ENCODE measurements at regions not wholly inside any gene's neighbourhood (a gene's known extent, or its start where the extent isn't known, plus 50 kb on each side); places are given as distances from the start of the nearest gene placed in this dataset.
A peak's percentile ranks its signal among the peaks of the same experiment; 100 is the strongest.

GRCh38 chr2:158732573-158733429 lies 62.3 kb upstream of the DAPL1 start:
- H3K9me3 ChIP-seq (ENCODE audit: control insufficient read depth, low read length), result no peaks in the 10 kb centered on the region

GRCh38 chr2:158733430-158733755 lies 61.7 kb upstream of the DAPL1 start:
- H3K27me3 ChIP-seq (replicated peaks; ENCODE audit: control insufficient read depth, insufficient read depth, low read length), result peaks cover 39% of the 10 kb centered on the region

More at GRCh38 chr2:158732573-158733429, 62.3 kb upstream of the DAPL1 start:
- DNase-seq (ENCODE audit: low read depth), result no peak
- Histone ChIP-seq H3K4me3 (ENCODE audit: low read length) (no peak overlapping the region), H3K4me1 (ENCODE audit: control insufficient read depth, insufficient read depth, low read length) (no peaks in the 10 kb centered on the region), H3K36me3 (ENCODE audit: control insufficient read depth, insufficient read depth, low read length, severe bottlenecking) (no peaks in the 10 kb centered on the region), H3K9ac (ENCODE audit: low read length) (no peak overlapping the region), H3K27me3 (replicated peaks; ENCODE audit: control insufficient read depth, insufficient read depth, low read length) (peaks cover 39% of the 10 kb centered on the region)

GRCh38 chr2:158734442-158734841 lies 60.7 kb upstream of the DAPL1 start:
- no peaks in the 10 kb centered on the region for H3K4me1 ChIP-seq (ENCODE audit: control insufficient read depth, insufficient read depth, low read length)
- peaks cover 41% of the 10 kb centered on the region for H3K27me3 ChIP-seq (replicated peaks; ENCODE audit: control insufficient read depth, insufficient read depth, low read length)
- H3K9ac ChIP-seq (ENCODE audit: low read length), result no peak overlapping the region
- DNase-seq (ENCODE audit: low read depth), result no peak
- no peaks in the 10 kb centered on the region for H3K9me3 ChIP-seq (ENCODE audit: control insufficient read depth, low read length)
- H3K36me3 ChIP-seq (ENCODE audit: control insufficient read depth, insufficient read depth, low read length, severe bottlenecking), result no peaks in the 10 kb centered on the region
- H3K4me3 ChIP-seq (ENCODE audit: low read length), result no peak overlapping the region

More at GRCh38 chr2:158733430-158733755, 61.7 kb upstream of the DAPL1 start:
- no peak for DNase-seq (ENCODE audit: low read depth)
- H3K4me1 ChIP-seq (ENCODE audit: control insufficient read depth, insufficient read depth, low read length), result no peaks in the 10 kb centered on the region
- H3K9ac ChIP-seq (ENCODE audit: low read length), result no peak overlapping the region
- H3K36me3 ChIP-seq (ENCODE audit: control insufficient read depth, insufficient read depth, low read length, severe bottlenecking), result no peaks in the 10 kb centered on the region
- no peaks in the 10 kb centered on the region for H3K9me3 ChIP-seq (ENCODE audit: control insufficient read depth, low read length)
- no peak overlapping the region for H3K4me3 ChIP-seq (ENCODE audit: low read length)

GRCh38 chr2:158735822-158736580 lies 59.1 kb upstream of the DAPL1 start:
- Histone ChIP-seq H3K36me3 (ENCODE audit: control insufficient read depth, insufficient read depth, low read length, severe bottlenecking) (no peaks in the 10 kb centered on the region), H3K27me3 (replicated peaks; ENCODE audit: control insufficient read depth, insufficient read depth, low read length) (peaks cover 35% of the 10 kb centered on the region), H3K9me3 (ENCODE audit: control insufficient read depth, low read length) (no peaks in the 10 kb centered on the region), H3K4me3 (ENCODE audit: low read length) (no peak overlapping the region), H3K9ac (ENCODE audit: low read length) (no peak overlapping the region), H3K4me1 (ENCODE audit: control insufficient read depth, insufficient read depth, low read length) (peaks cover 6% of the 10 kb centered on the region)
- DNase-seq (ENCODE audit: low read depth), result no peak

- Histone ChIP-seq H3K4me1 (ENCODE audit: control insufficient read depth, insufficient read depth, low read length) (peaks cover 7% of the 10 kb centered on the region), H3K36me3 (ENCODE audit: control insufficient read depth, insufficient read depth, low read length, severe bottlenecking) (no peaks in the 10 kb centered on the region), H3K4me3 (ENCODE audit: low read length) (no peak overlapping the region), H3K9me3 (ENCODE audit: control insufficient read depth, low read length) (no peaks in the 10 kb centered on the region), H3K9ac (ENCODE audit: low read length) (no peak overlapping the region), H3K27me3 (replicated peaks; ENCODE audit: control insufficient read depth, insufficient read depth, low read length) (peaks cover 23% of the 10 kb centered on the region)
- no peak for DNase-seq (ENCODE audit: low read depth)
These were observed 56.8 kb upstream of the DAPL1 start for GRCh38 chr2:158738363-158738762.

GRCh38 chr2:158740127-158740526 lies 55.0 kb upstream of the DAPL1 start:
- Histone ChIP-seq H3K9me3 (ENCODE audit: control insufficient read depth, low read length) (no peaks in the 10 kb centered on the region), H3K27me3 (replicated peaks; ENCODE audit: control insufficient read depth, insufficient read depth, low read length) (peaks cover 13% of the 10 kb centered on the region), H3K4me1 (ENCODE audit: control insufficient read depth, insufficient read depth, low read length) (peaks cover 7% of the 10 kb centered on the region), H3K9ac (ENCODE audit: low read length) (no peak overlapping the region), H3K36me3 (ENCODE audit: control insufficient read depth, insufficient read depth, low read length, severe bottlenecking) (no peaks in the 10 kb centered on the region), H3K4me3 (ENCODE audit: low read length) (no peak overlapping the region)
- DNase-seq (ENCODE audit: low read depth), result no peak

GRCh38 chr2:158740621-158741020 lies 54.5 kb upstream of the DAPL1 start:
- H3K9me3 ChIP-seq (ENCODE audit: control insufficient read depth, low read length), result no peaks in the 10 kb centered on the region
- peaks cover 15% of the 10 kb centered on the region for H3K27me3 ChIP-seq (replicated peaks; ENCODE audit: control insufficient read depth, insufficient read depth, low read length)
- no peak overlapping the region for H3K9ac ChIP-seq (ENCODE audit: low read length)
- H3K4me3 ChIP-seq (ENCODE audit: low read length), result no peak overlapping the region
- peak; percentile 20 for DNase-seq (ENCODE audit: low read depth)
- H3K4me1 ChIP-seq (ENCODE audit: control insufficient read depth, insufficient read depth, low read length), result peaks cover 7% of the 10 kb centered on the region
- H3K36me3 ChIP-seq (ENCODE audit: control insufficient read depth, insufficient read depth, low read length, severe bottlenecking), result no peaks in the 10 kb centered on the region

- H3K9me3 ChIP-seq (ENCODE audit: control insufficient read depth, low read length), result no peaks in the 10 kb centered on the region
- no peaks in the 10 kb centered on the region for H3K36me3 ChIP-seq (ENCODE audit: control insufficient read depth, insufficient read depth, low read length, severe bottlenecking)
- H3K4me1 ChIP-seq (ENCODE audit: control insufficient read depth, insufficient read depth, low read length), result peaks cover 13% of the 10 kb centered on the region
- DNase-seq (ENCODE audit: low read depth), result no peak
- no peak overlapping the region for H3K4me3 ChIP-seq (ENCODE audit: low read length)
- peaks cover 15% of the 10 kb centered on the region for H3K27me3 ChIP-seq (replicated peaks; ENCODE audit: control insufficient read depth, insufficient read depth, low read length)
- H3K9ac ChIP-seq (ENCODE audit: low read length), result no peak overlapping the region
These were observed 53.5 kb upstream of the DAPL1 start for GRCh38 chr2:158741625-158742024.

- H3K36me3 ChIP-seq (ENCODE audit: control insufficient read depth, insufficient read depth, low read length, severe bottlenecking), result no peaks in the 10 kb centered on the region
- no peak for DNase-seq (ENCODE audit: low read depth)
- peaks cover 18% of the 10 kb centered on the region for H3K27me3 ChIP-seq (replicated peaks; ENCODE audit: control insufficient read depth, insufficient read depth, low read length)
- H3K9ac ChIP-seq (ENCODE audit: low read length), result no peak overlapping the region
- no peaks in the 10 kb centered on the region for H3K9me3 ChIP-seq (ENCODE audit: control insufficient read depth, low read length)
- H3K4me3 ChIP-seq (ENCODE audit: low read length), result no peak overlapping the region
- H3K4me1 ChIP-seq (ENCODE audit: control insufficient read depth, insufficient read depth, low read length), result peaks cover 17% of the 10 kb centered on the region
These were observed 52.6 kb upstream of the DAPL1 start for GRCh38 chr2:158742536-158742935.

GRCh38 chr2:158743466-158743865 lies 51.7 kb upstream of the DAPL1 start:
- Histone ChIP-seq H3K27me3 (replicated peaks; ENCODE audit: control insufficient read depth, insufficient read depth, low read length) (peaks cover 19% of the 10 kb centered on the region), H3K36me3 (ENCODE audit: control insufficient read depth, insufficient read depth, low read length, severe bottlenecking) (no peaks in the 10 kb centered on the region), H3K4me3 (ENCODE audit: low read length) (no peak overlapping the region), H3K9me3 (ENCODE audit: control insufficient read depth, low read length) (no peaks in the 10 kb centered on the region), H3K4me1 (ENCODE audit: control insufficient read depth, insufficient read depth, low read length) (peaks cover 17% of the 10 kb centered on the region), H3K9ac (ENCODE audit: low read length) (no peak overlapping the region)
- DNase-seq (ENCODE audit: low read depth), result peak; percentile 5

- Histone ChIP-seq H3K4me1 (ENCODE audit: control insufficient read depth, insufficient read depth, low read length) (peaks cover 17% of the 10 kb centered on the region), H3K27me3 (replicated peaks; ENCODE audit: control insufficient read depth, insufficient read depth, low read length) (peaks cover 17% of the 10 kb centered on the region), H3K9ac (ENCODE audit: low read length) (no peak overlapping the region), H3K4me3 (ENCODE audit: low read length) (no peak overlapping the region), H3K36me3 (ENCODE audit: control insufficient read depth, insufficient read depth, low read length, severe bottlenecking) (no peaks in the 10 kb centered on the region), H3K9me3 (ENCODE audit: control insufficient read depth, low read length) (no peaks in the 10 kb centered on the region)
- no peak for DNase-seq (ENCODE audit: low read depth)
These were observed 51.2 kb upstream of the DAPL1 start for GRCh38 chr2:158743879-158744278.

Data from adipocyte (in vitro differentiated cells).